Psoas muscle (tissue), 7 donors: ENCODE measurements at regions not wholly inside any gene's neighbourhood (a gene's known extent, or its start where the extent isn't known, plus 50 kb on each side); places are given as distances from the start of the nearest gene placed in this dataset.

Experiments used
- ATAC-seq, 4 donors: fragments of 200-7000 bp; cut with Tn5 transposase; one replicate each; pipeline ENCODE4 v1.9.1; 2020; ENCODE audit warnings: moderate library complexity in 3 of 4, mild to moderate bottlenecking in 2 of 4
- DNase-seq, 2 donors: peaks; one replicate each; pipeline ENCODE4 v3.0.0-alpha.2; 2020
- H3K27ac ChIP-seq: fragments of 200-600 bp; one replicate; pipeline ENCODE4 v1.8.0; 2022
- H3K27me3 ChIP-seq, 3 donors: fragments of 200-600 bp in 1 of 3; one replicate each; pipeline versions ENCODE4 v1.6.1 to v1.8.0; 2013 to 2022; ENCODE audit warnings: low read length in 2 of 3, mild to moderate bottlenecking in 2 of 3, moderate library complexity in 1 of 3; ENCODE audit not compliant: insufficient read depth in 3 of 3
- H3K36me3 ChIP-seq, 2 donors: fragments of 200-600 bp in 1 of 2; one replicate each; pipeline versions ENCODE4 v1.6.1 to v1.8.0; 2013 to 2022; ENCODE audit warnings: low read depth in 1 of 2, mild to moderate bottlenecking in 1 of 2, moderate library complexity in 1 of 2; ENCODE audit not compliant: insufficient read depth in 1 of 2
- H3K4me1 ChIP-seq: fragments of 200-600 bp; one replicate; pipeline ENCODE4 v1.8.0; 2022
- H3K4me3 ChIP-seq: fragments of 200-600 bp; one replicate; pipeline ENCODE4 v1.8.0; 2022; ENCODE audit warnings: mild to moderate bottlenecking
- H3K9me3 ChIP-seq: fragments of 200-600 bp; one replicate; pipeline ENCODE4 v1.8.0; 2022
- CTCF ChIP-seq: fragments of 200-600 bp; IDR thresholded peaks from one replicate; pipeline ENCODE4 v1.8.0; 2022; ENCODE audit warnings: antibody characterized with exemption
- WGBS, 3 donors: extraction: QIAGEN DNeasy Blood & Tissue Kit; methylation state at CpG; one replicate each; pipeline versions ENCODE4 v1.1.6 to v1.1.7; 2013; 5-methylcytosine and 5-hydroxymethylcytosine counted together
- intact Hi-C, 2 donors: fragments of 100-400 bp; cut with DNase I; formaldehyde crosslinking; loops; one replicate each; pipeline versions ENCODE4 v1.11.0 to v1.14.2; 2022
- donor health status: healthy with polysubstance abuse.
- donor health status: DM: no; HTN: no; CAD: no; lungs with moderate emphysema.
- donor health status: Bipolar disorder and iron deficiency.
- donor health status: healthy.
- donor health status: DM: yes; HTN: yes; CAD: no.
- donor health status: DM: no; HTN: no; CAD: no.
- donor health status: DM: yes; HTN: yes; CAD: no.

- TF ChIP-seq CTCF, result no peak
- DNase-seq (no peak), ATAC-seq (no peak)
- H3K27ac ChIP-seq, result no peak overlapping the region
- H3K27me3 ChIP-seq, result no peaks in the 10 kb centered on the region
- H3K4me1 ChIP-seq, result no peaks in the 10 kb centered on the region
- no peaks in the 10 kb centered on the region for H3K36me3 ChIP-seq
- intact Hi-C loops, result no loop called here
- no peaks in the 10 kb centered on the region for H3K9me3 ChIP-seq
- 75 to 90% (median 78%) methylated on average over 2 of the region's 2 CpGs for WGBS, 3 donors
- no peak overlapping the region for H3K4me3 ChIP-seq
Observed at GRCh38 chrX:21056622-21057021, 317.6 kb upstream of the CNKSR2 start.

GRCh38 chrX:21047034-21047455 is 327.2 kb upstream of the CNKSR2 start:
- DNase-seq (no peak), ATAC-seq (no peak)
- Histone ChIP-seq H3K27ac (no peak overlapping the region), H3K4me1 (no peaks in the 10 kb centered on the region), H3K27me3 (peaks cover 0 to 9% (median 0%) of the 10 kb centered on the region in 3 donors), H3K4me3 (no peak overlapping the region), H3K9me3 (no peaks in the 10 kb centered on the region), H3K36me3 (no peaks in the 10 kb centered on the region)
- 29 to 52% (median 50%) methylated on average over 2 of the region's 2 CpGs for WGBS, 3 donors
- intact Hi-C loops, result no loop called here
- no peak for TF ChIP-seq CTCF

- WGBS, 3 donors, result 50 to 75% (median 62%) methylated on average over 2 of the region's 2 CpGs
- Histone ChIP-seq H3K4me1 (no peaks in the 10 kb centered on the region), H3K9me3 (peaks cover 11% of the 10 kb centered on the region), H3K4me3 (no peak overlapping the region), H3K27me3 (no peaks in the 10 kb centered on the region), H3K36me3 (no peaks in the 10 kb centered on the region), H3K27ac (no peak overlapping the region)
- DNase-seq (no peak), ATAC-seq (no peak)
- no peak for TF ChIP-seq CTCF
- intact Hi-C loops, result no loop called here
Observed at GRCh38 chrX:21014326-21014725, 359.9 kb upstream of the CNKSR2 start.

- H3K36me3 ChIP-seq, result no peaks in the 10 kb centered on the region
- no peak for DNase-seq
- no peak for TF ChIP-seq CTCF
- H3K27ac ChIP-seq, result no peak overlapping the region
- intact Hi-C loops, result no loop called here
- no peaks in the 10 kb centered on the region for H3K9me3 ChIP-seq
- no peaks in the 10 kb centered on the region for H3K4me1 ChIP-seq
- peaks cover 0 to 6% (median 0%) of the 10 kb centered on the region in 3 donors for H3K27me3 ChIP-seq
- ATAC-seq, result no peak
- no peak overlapping the region for H3K4me3 ChIP-seq
- 74 to 79% (median 78%) methylated on average over 2 of the region's 2 CpGs for WGBS, 3 donors
Observed at GRCh38 chrX:21004835-21005234, 369.4 kb upstream of the CNKSR2 start.

GRCh38 chrX:20995829-20996228 is 378.4 kb upstream of the CNKSR2 start:
- ATAC-seq (no peak), DNase-seq (no peak)
- H3K27ac ChIP-seq, result no peak overlapping the region
- H3K9me3 ChIP-seq, result no peaks in the 10 kb centered on the region
- H3K36me3 ChIP-seq, result no peaks in the 10 kb centered on the region
- no peak for TF ChIP-seq CTCF
- intact Hi-C loops, result no loop called here
- 21 to 26% (median 25%) methylated on average over 2 of the region's 2 CpGs for WGBS, 3 donors
- H3K4me1 ChIP-seq, result no peaks in the 10 kb centered on the region
- peaks cover 0 to 3% (median 0%) of the 10 kb centered on the region in 3 donors for H3K27me3 ChIP-seq
- H3K4me3 ChIP-seq, result no peak overlapping the region
